ENCODE measurements at regions not wholly inside any gene's neighbourhood (a gene's known extent, or its start where the extent isn't known, plus 50 kb on each side); places are given as distances from the start of the nearest gene placed in this dataset.
"Not testable (repeated sequence)": the region's sequence is repeated elsewhere in the genome, so short reads cannot be mapped to it uniquely, and the experiment has no call there.

- not testable (repeated sequence) for DNase-seq (ENCODE audit: low spot score)
These were observed 116.4 kb downstream of the CXCL12 start for GRCh38 chr10:44268435-44268948.

- no peak for DNase-seq (ENCODE audit: low spot score)
These were observed 117.9 kb downstream of the CXCL12 start for GRCh38 chr10:44267007-44267406.

GRCh38 chr10:44264244-44264643 lies 120.7 kb downstream of the CXCL12 start:
- no peak for DNase-seq (ENCODE audit: low spot score)

- DNase-seq (ENCODE audit: low spot score), result no peak
These were observed 121.1 kb downstream of the CXCL12 start for GRCh38 chr10:44263771-44264170.

- no peak for DNase-seq (ENCODE audit: low spot score)
These were observed 122.2 kb downstream of the CXCL12 start for GRCh38 chr10:44262551-44263251.

GRCh38 chr10:44261710-44262455 lies 123.0 kb downstream of the CXCL12 start:
- no peak for DNase-seq (ENCODE audit: low spot score)

- no peak for DNase-seq (ENCODE audit: low spot score)
These were observed 123.6 kb downstream of the CXCL12 start for GRCh38 chr10:44261296-44261695.

GRCh38 chr10:44260286-44260928 lies 124.5 kb downstream of the CXCL12 start:
- no peak for DNase-seq (ENCODE audit: low spot score)

GRCh38 chr10:44259090-44259874 lies 125.6 kb downstream of the CXCL12 start:
- no peak for DNase-seq (ENCODE audit: low spot score)

GRCh38 chr10:44258460-44259089 lies 126.3 kb downstream of the CXCL12 start:
- DNase-seq (ENCODE audit: low spot score), result no peak

GRCh38 chr10:44258019-44258418 lies 126.9 kb downstream of the CXCL12 start:
- DNase-seq (ENCODE audit: low spot score), result no peak

- no peak for DNase-seq (ENCODE audit: low spot score)
These were observed 131.0 kb downstream of the CXCL12 start for GRCh38 chr10:44253769-44254462.

- DNase-seq (ENCODE audit: low spot score), result not testable (repeated sequence)
These were observed 132.3 kb downstream of the CXCL12 start for GRCh38 chr10:44252631-44253030.

GRCh38 chr10:44249933-44250332 lies 135.0 kb downstream of the CXCL12 start:
- not testable (repeated sequence) for DNase-seq (ENCODE audit: low spot score)

GRCh38 chr10:44249490-44249889 lies 135.4 kb downstream of the CXCL12 start:
- DNase-seq (ENCODE audit: low spot score), result no peak

- DNase-seq (ENCODE audit: low spot score), result not testable (repeated sequence)
These were observed 138.2 kb downstream of the CXCL12 start for GRCh38 chr10:44246700-44247099.

- DNase-seq (ENCODE audit: low spot score), result not testable (repeated sequence)
These were observed 138.6 kb downstream of the CXCL12 start for GRCh38 chr10:44246287-44246686.

- no peak for DNase-seq (ENCODE audit: low spot score)
These were observed 139.3 kb downstream of the CXCL12 start for GRCh38 chr10:44245601-44245938.

- DNase-seq (ENCODE audit: low spot score), result no peak
These were observed 139.9 kb downstream of the CXCL12 start for GRCh38 chr10:44244745-44245600.

Measured in CD4-positive, alpha-beta T cell treated with Interleukin-6 at 100 ng/mL for 8 hours (primary cell).